OCI-LY7 (cell line): ENCODE measurements at regions not wholly inside any gene's neighbourhood (a gene's known extent, or its start where the extent isn't known, plus 50 kb on each side); places are given as distances from the start of the nearest gene placed in this dataset.

ENCODE experiments used
- BruUV-seq: library from RNA; stranded (reverse); fragments of 400-500 nt; replicated peaks from 2 replicates; lab custom pipeline; 2021; lab: Mats Ljungman, UMichigan
- CTCF ChIA-PET: fragments of 300-600 bp; sonication (Branson Sonifier 250); formaldehyde crosslinking; loops from one replicate; lab custom pipeline; 2022; ENCODE audit warnings: antibody characterized with exemption; ENCODE audit not compliant: unreplicated experiment; lab: Charles Lee
- POLR2A ChIA-PET: fragments of 300-600 bp; sonication (Branson Sonifier 250); formaldehyde crosslinking; loops from one replicate; lab custom pipeline; 2022; ENCODE audit warnings: antibody characterized with exemption; lab: Charles Lee
- DNase-seq: peaks from one replicate; pipeline ENCODE4 v3.0.0-alpha.2; 2015; ENCODE audit warnings: low spot score
- H2AFZ ChIP-seq: fragments of 200-600 bp; sonication (generic), shearing (Covaris generic); 2 replicates; pipeline ENCODE4 v1.6.1; 2014; ENCODE audit warnings: mild to moderate bottlenecking, antibody characterized with exemption, low read length, moderate library complexity
- H3K27ac ChIP-seq: fragments of 200-600 bp; sonication (generic); 2 replicates; pipeline ENCODE4 v1.5.1; 2014; ENCODE audit warnings: mixed run types, low read depth, mild to moderate bottlenecking, moderate library complexity, low read length, inconsistent platforms; ENCODE audit not compliant: poor library complexity, severe bottlenecking
- H3K36me3 ChIP-seq: fragments of 200-600 bp; sonication (generic); 2 replicates; pipeline ENCODE4 v1.6.1; 2014; ENCODE audit warnings: mild to moderate bottlenecking, antibody characterized with exemption, low read length, moderate library complexity, mixed read lengths; ENCODE audit not compliant: insufficient read depth
- H3K4me1 ChIP-seq: fragments of 200-600 bp; sonication (generic); 2 replicates; pipeline ENCODE4 v1.5.1; 2014; ENCODE audit warnings: mild to moderate bottlenecking, low read length; ENCODE audit not compliant: insufficient read depth, poor library complexity, severe bottlenecking
- H3K4me2 ChIP-seq: fragments of 200-600 bp; sonication (generic); 2 replicates; pipeline ENCODE4 v1.6.1; 2014; ENCODE audit warnings: mild to moderate bottlenecking, low read length
- H3K4me3 ChIP-seq: fragments of 200-600 bp; sonication (generic); 2 replicates; pipeline ENCODE4 v1.5.1; 2014; ENCODE audit warnings: mild to moderate bottlenecking, low read depth, low read length; ENCODE audit not compliant: poor library complexity, severe bottlenecking
- H3K79me2 ChIP-seq: fragments of 200-600 bp; sonication (generic); 2 replicates; pipeline ENCODE4 v1.6.1; 2016; ENCODE audit warnings: low read depth, mild to moderate bottlenecking, low read length, moderate library complexity, mixed read lengths; ENCODE audit not compliant: insufficient read depth
- H3K9me2 ChIP-seq: fragments of 200-600 bp; sonication (generic); 2 replicates; pipeline ENCODE4 v1.6.1; 2016; ENCODE audit warnings: mild to moderate bottlenecking, low read length, mixed read lengths; ENCODE audit not compliant: insufficient read depth
- H3K9me3 ChIP-seq: fragments of 200-600 bp; sonication (generic); 2 replicates; pipeline ENCODE4 v1.6.1; 2014; ENCODE audit warnings: mild to moderate bottlenecking, mixed run types, low read length, mixed read lengths
- H4K20me1 ChIP-seq: fragments of 200-600 bp; sonication (generic); 2 replicates; pipeline ENCODE4 v1.6.1; 2014; ENCODE audit warnings: mild to moderate bottlenecking, antibody characterized with exemption, low read length, moderate library complexity, mixed read lengths; ENCODE audit not compliant: insufficient read depth
- EZH2phosphoT487 ChIP-seq: fragments of 200-600 bp; sonication (generic); IDR thresholded peaks from 2 replicates; pipeline ENCODE4 v1.6.1; 2018; ENCODE audit warnings: low read depth, borderline replicate concordance, mild to moderate bottlenecking, mixed run types, antibody characterized with exemption, low read length, moderate library complexity, mixed read lengths
- intact Hi-C: fragments of 100-400 bp; cut with micrococcal nuclease; formaldehyde crosslinking; loops from one replicate; pipeline ENCODE4 v1.10.0; 2022; ENCODE audit not compliant: unreplicated experiment
- TF ChIP-seq, protein P1 (sequence below): fragments of 200-600 bp; sonication (generic); conservative IDR thresholded peaks from 2 replicates; pipeline ENCODE4 v1.5.1; 2014; ENCODE audit warnings: mild to moderate bottlenecking, antibody characterized with exemption, low read length, moderate library complexity, mixed read lengths

DNA sequence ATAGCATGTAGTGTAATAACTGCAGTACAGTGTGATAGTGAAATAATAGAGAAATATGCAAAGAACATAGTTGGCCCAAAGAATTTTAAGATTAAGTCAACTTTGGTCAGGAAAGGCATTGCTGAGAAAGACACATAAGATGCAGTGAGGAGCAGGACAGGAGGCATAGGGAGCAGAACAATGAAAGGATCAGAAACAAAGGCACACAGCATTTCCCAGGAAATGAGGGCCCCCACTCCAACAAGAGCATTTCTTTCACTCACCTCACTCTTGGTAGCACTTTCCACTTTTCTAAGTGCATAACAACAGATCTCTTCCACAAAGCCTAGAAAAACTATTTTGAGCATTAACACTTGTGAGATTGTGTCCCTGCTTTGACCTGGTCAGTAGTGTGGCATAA is 238.4 kb upstream of the FAT3 start:
- Histone ChIP-seq H2AFZ (no peak overlapping the region), H3K4me2 (no peak overlapping the region), H3K79me2 (no peaks in the 10 kb centered on the region), H4K20me1 (no peaks in the 10 kb centered on the region), H3K4me3 (no peak overlapping the region), H3K36me3 (no peaks in the 10 kb centered on the region), H3K9me2 (no peaks in the 10 kb centered on the region), H3K4me1 (no peaks in the 10 kb centered on the region), H3K27ac (no peak overlapping the region), H3K9me3 (no peaks in the 10 kb centered on the region)
- no peak for DNase-seq
- no peak for TF ChIP-seq EZH2phosphoT487
- TF ChIP-seq, protein P1, sequence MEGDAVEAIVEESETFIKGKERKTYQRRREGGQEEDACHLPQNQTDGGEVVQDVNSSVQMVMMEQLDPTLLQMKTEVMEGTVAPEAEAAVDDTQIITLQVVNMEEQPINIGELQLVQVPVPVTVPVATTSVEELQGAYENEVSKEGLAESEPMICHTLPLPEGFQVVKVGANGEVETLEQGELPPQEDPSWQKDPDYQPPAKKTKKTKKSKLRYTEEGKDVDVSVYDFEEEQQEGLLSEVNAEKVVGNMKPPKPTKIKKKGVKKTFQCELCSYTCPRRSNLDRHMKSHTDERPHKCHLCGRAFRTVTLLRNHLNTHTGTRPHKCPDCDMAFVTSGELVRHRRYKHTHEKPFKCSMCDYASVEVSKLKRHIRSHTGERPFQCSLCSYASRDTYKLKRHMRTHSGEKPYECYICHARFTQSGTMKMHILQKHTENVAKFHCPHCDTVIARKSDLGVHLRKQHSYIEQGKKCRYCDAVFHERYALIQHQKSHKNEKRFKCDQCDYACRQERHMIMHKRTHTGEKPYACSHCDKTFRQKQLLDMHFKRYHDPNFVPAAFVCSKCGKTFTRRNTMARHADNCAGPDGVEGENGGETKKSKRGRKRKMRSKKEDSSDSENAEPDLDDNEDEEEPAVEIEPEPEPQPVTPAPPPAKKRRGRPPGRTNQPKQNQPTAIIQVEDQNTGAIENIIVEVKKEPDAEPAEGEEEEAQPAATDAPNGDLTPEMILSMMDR, result no peak
- ChIA-PET CTCF (no interaction called here), POLR2A (no interaction called here)
- intact Hi-C loops, result no loop called here
- BruUV-seq, result no TSS peak

DNA sequence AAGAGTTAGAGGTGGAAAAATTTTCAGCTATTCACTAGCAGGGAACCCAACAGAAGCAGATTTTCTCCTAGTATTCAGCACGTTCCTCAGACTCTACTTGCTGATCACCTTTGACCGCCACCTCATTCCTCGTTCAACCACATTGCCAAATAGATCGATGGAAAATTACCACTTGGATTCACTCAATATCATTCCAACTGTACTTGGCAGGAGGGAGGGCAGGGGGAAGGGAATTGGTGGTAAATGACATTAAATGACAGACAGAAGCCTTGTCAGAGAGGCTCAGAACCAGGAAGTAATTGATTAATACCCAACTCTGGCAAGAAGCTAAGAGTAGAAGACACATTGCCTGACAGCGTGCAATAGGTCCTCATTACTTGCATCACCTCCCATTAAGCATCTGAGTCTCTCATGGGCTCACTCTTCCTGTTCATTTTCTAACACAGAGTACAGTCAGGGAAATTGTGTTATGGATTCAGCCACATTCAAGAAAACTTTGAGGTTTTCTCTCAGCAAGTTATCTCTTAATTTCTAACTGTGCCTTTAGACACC is 240.5 kb upstream of the FAT3 start:
- intact Hi-C loops, result no loop called here
- no peaks in the 10 kb centered on the region for H3K9me3 ChIP-seq
- BruUV-seq, result no TSS peak
- H3K27ac ChIP-seq, result no peak overlapping the region
- no peaks in the 10 kb centered on the region for H3K36me3 ChIP-seq
- H3K9me2 ChIP-seq, result no peaks in the 10 kb centered on the region
- no peaks in the 10 kb centered on the region for H3K4me1 ChIP-seq
- H3K4me3 ChIP-seq, result no peak overlapping the region
- H4K20me1 ChIP-seq, result no peaks in the 10 kb centered on the region
- POLR2A ChIA-PET, result no interaction called here
- CTCF ChIA-PET, result no interaction called here
- no peak for DNase-seq
- H3K79me2 ChIP-seq, result no peaks in the 10 kb centered on the region
- no peak overlapping the region for H2AFZ ChIP-seq
- H3K4me2 ChIP-seq, result no peak overlapping the region
- TF ChIP-seq, protein P1, result no peak
- no peak for TF ChIP-seq EZH2phosphoT487

DNA sequence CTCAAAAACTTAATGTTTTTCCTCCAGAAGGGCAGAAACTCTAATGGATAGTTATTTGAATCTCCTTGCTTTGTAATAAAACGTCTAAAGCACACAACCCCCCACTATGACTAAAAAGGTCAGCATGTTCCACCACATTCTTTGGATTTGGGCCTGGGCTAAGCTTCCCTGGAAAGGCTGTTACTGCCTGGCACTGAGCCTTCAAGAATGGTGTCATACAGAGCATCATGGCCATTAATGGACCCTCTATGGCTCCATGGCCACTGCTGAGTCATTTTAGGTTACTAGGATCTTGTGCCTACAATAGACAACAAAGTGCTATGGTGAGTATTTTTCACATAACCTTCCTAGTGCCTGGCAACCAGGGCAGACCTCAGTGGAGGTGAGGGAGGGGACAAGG is 242.6 kb upstream of the FAT3 start:
- Histone ChIP-seq H3K9me3 (no peaks in the 10 kb centered on the region), H3K79me2 (no peaks in the 10 kb centered on the region), H4K20me1 (no peaks in the 10 kb centered on the region), H3K27ac (no peak overlapping the region), H3K9me2 (no peaks in the 10 kb centered on the region), H3K36me3 (no peaks in the 10 kb centered on the region), H3K4me3 (no peak overlapping the region), H3K4me1 (no peaks in the 10 kb centered on the region), H2AFZ (no peak overlapping the region), H3K4me2 (no peak overlapping the region)
- POLR2A ChIA-PET, result no interaction called here
- no peak for DNase-seq
- CTCF ChIA-PET, result no interaction called here
- BruUV-seq, result no TSS peak
- TF ChIP-seq, protein P1, result no peak
- no peak for TF ChIP-seq EZH2phosphoT487
- intact Hi-C loops, result no loop called here
